ENCODE measurements at regions not wholly inside any gene's neighbourhood (a gene's known extent, or its start where the extent isn't known, plus 50 kb on each side); places are given as distances from the start of the nearest gene placed in this dataset.

DNA sequence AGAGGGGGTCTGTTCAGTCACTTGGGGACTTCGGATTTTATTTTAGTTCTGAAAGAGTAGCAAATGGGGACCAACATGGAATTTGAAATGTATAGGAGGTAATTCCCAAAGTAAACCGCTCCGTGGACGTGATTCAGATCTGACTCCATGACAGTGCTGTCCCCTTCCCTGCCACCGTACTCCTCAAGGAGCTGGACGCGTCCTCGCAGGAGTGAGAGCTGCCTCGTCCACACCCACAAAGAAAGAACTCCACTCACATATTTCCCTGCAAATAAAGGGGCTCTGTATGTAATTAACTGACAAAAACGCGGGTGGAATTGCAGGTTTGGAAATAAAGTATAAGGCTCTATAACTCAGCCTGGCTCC, 183.6 kb downstream of the ETS2 start:
- FAIRE-seq (no peak), DNase-seq (ENCODE audit: insufficient read length, low spot score) (no peak)

- DNase-seq (ENCODE audit: insufficient read length, low spot score) (no peak), FAIRE-seq (no peak)
Observed at GRCh38 chr21:38988509-38989378, 183.0 kb downstream of the ETS2 start.

- no peak for DNase-seq (ENCODE audit: insufficient read length, low spot score)
- FAIRE-seq = no peak
Observed at GRCh38 chr21:38987633-38988508, 182.1 kb downstream of the ETS2 start.

DNA sequence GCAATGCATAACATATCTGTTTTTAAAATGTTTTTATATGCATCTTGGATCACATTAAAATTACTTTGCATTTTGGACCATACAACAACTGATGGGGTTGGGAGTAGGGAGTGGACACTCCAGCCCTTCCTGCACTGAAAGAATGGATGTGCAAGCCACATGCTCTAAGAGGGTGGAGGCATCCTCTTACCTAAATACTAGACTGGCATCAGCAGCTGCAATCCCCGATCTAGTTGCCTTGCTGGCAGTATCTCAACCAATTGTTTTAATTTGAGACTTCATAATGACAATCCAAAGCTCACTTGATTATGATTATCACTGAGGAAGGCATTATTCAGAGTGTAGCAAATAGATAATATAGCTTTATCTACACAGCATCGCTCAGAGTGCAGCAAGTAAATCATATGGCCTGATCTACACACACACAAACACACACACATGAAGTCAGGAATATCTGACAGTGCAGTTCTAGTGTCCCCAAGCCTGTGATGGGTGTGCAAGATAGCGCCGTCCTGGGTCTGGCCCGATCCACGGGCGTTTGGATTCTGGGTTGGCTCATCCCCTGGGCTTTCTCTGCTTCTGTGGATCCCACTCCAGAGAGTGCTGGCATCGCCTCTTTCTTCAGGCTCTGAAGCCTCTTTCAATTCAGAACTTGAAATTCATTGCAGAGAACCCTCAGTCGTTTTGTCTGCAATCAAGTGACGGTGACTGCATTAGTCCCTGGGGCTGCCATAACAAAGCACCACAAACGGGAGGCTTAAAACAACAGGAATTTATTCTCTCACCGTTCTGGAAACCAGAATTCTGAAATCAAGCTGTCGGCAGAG, 181.3 kb downstream of the ETS2 start:
- FAIRE-seq = no peak
- no peak for DNase-seq (ENCODE audit: insufficient read length, low spot score)

GRCh38 chr21:38986406-38986805, 180.7 kb downstream of the ETS2 start:
- DNase-seq (ENCODE audit: insufficient read length, low spot score) (no peak), FAIRE-seq (no peak)

GRCh38 chr21:38985568-38986378, 180.0 kb downstream of the ETS2 start:
- FAIRE-seq = no peak
- peak; percentile 15 for DNase-seq (ENCODE audit: insufficient read length, low spot score)

DNA sequence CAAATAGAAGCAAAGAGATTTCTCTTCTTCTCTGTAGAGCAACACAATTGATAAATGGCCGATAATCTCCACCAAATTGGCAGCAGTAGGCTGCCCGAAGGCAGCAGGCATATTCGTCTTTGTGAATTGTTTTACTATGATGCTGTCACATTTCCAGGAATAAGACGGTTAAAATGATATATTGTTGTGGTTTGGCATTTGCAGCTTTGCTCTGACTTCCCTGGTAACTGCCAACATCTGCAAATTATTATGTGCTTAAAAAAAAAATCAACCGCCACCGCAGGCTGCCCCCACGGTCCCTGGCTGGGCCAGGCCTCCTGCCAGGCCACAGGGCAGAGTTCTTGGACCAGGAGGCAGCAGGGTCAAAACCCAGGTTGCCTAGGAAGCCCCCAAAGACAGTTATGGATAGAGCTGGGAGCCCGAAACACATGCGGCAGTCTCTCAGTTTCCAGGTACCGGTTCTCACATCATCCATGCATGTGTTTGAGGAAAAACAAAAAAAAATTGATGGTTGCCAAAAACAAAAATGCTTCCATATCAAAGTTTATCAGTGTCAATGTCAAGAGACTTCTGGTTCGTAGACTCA, 179.3 kb downstream of the ETS2 start:
- no peak for DNase-seq (ENCODE audit: insufficient read length, low spot score)

DNA sequence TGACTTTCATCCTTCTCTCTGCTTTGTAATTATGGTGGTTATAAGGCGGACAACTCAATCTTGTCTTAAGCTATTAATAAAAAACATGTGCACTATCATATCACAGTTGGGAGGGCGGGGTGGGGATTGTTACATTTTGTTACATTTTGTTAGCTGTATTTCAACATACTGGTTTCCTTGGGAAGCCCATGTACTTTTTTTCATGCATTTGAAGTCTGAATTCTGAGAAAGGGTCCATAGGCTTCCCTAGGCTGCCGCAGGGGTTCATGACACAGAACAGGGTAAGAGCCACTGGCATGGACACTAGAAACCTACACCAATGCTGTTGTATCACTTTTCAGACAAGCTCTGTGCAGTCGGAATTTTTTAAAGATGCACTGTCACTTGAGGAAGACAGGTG, 178.8 kb downstream of the ETS2 start:
- no peak for DNase-seq (ENCODE audit: insufficient read length, low spot score)

More for the DNA sequence above, 179.3 kb downstream of the ETS2 start:
- FAIRE-seq = no peak

DNA sequence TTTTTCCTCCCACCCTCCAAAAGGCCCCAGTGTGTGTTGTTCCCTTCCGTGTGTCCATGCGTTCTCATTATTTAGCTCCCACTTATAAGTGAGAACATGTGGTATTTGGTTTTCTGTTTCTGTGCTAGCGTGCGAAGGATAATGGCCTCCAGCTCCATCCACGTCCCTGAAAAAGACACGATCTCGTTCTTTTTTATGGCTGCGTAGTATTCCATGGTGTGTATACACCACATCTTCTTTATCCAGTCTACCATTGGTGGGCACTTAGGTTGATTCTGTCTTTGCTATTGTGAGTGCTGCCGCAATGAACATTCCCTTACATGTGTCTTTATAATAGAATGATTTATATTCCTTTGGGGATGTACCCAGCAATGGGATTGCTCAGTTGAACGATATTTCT, 177.8 kb downstream of the ETS2 start:
- DNase-seq (ENCODE audit: insufficient read length, low spot score) = no peak
- FAIRE-seq = no peak

More for the DNA sequence above, 178.8 kb downstream of the ETS2 start:
- no peak for FAIRE-seq

GRCh38 chr21:38982804-38983203, 177.1 kb downstream of the ETS2 start:
- DNase-seq (ENCODE audit: insufficient read length, low spot score) = no peak
- no peak for FAIRE-seq

GRCh38 chr21:38982096-38982495, 176.4 kb downstream of the ETS2 start:
- FAIRE-seq (no peak), DNase-seq (ENCODE audit: insufficient read length, low spot score) (no peak)

GRCh38 chr21:38980416-38981313, 174.9 kb downstream of the ETS2 start:
- FAIRE-seq (no peak), DNase-seq (ENCODE audit: insufficient read length, low spot score) (no peak)

- DNase-seq (ENCODE audit: insufficient read length, low spot score) (no peak), FAIRE-seq (no peak)
Observed at GRCh38 chr21:38979271-38980121, 173.8 kb downstream of the ETS2 start.

GRCh38 chr21:38976900-38977299, 171.2 kb downstream of the ETS2 start:
- DNase-seq (ENCODE audit: insufficient read length, low spot score) = no peak
- no peak for FAIRE-seq

DNA sequence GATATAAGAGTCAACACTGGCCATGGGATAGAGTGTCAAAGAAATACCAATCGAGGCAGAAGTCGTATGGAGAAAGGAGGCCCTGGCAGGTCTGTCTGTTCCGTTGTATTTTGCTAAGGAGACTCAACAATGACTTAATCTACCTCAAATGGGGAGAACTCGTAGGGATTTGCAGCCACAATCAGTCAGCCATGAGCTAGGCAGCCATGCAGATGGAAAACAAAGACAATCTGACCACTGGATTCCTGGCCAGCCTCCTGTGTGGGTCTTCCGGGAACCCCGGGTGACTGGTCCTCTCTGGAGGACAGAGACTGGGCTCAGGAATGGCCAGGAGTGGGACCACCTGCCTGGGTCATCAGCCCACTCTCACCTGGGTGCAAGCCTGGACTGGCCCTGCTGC, 167.8 kb downstream of the ETS2 start:
- no peak for DNase-seq (ENCODE audit: insufficient read length, low spot score)
- FAIRE-seq = no peak

DNA sequence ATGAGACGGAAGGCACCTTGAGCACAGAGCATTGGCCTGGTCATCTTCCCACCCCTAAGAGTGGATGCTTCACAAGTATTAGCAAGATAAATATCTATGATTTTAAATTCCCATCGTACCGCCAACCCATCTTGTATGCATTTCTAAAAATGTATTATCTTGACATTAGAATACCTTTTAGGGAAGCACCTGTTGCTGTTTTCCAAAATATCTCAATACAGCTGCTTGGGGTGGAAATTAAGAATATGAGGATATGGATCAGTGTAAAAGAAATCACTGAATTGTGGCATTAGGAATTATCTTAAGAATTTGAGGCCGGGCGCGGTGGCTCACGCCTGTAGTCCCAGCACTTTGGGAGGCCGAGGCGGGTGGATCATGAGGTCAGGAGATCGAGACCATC, 166.3 kb downstream of the ETS2 start:
- DNase-seq (ENCODE audit: insufficient read length, low spot score) = no peak
- no peak for FAIRE-seq

DNA sequence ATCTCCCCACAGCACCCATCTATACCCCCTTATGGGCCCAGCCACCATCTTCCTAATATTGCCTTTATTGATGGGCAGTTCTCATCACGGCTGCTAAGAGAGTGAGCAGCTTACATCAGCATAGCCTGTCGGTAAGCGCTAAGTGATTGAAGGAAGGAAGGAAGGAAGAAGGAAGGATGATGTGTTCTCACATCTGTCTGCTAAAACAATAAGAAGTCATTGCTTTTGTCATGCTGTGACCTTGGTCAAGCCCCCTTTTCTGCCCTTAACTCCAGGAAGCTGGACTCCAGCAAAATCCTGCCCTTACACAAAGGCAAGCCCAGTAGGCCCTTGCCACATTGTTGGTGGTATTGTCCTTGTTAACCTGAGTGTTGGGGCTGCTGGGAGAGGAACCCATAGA, 165.0 kb downstream of the ETS2 start:
- FAIRE-seq = no peak

More for the DNA sequence above, 165.0 kb downstream of the ETS2 start:
- DNase-seq (ENCODE audit: insufficient read length, low spot score) = no peak

Data from GM19239 (cell line).